GM21390 (cell line): ENCODE measurements at regions not wholly inside any gene's neighbourhood (a gene's known extent, or its start where the extent isn't known, plus 50 kb on each side); places are given as distances from the start of the nearest gene placed in this dataset.

Experiments
- ATAC-seq: cut with Tn5 transposase; IDR thresholded peaks from one replicate; pipeline ENCODE4 v1.9.1; 2021; ENCODE audit not compliant: unreplicated experiment

DNA sequence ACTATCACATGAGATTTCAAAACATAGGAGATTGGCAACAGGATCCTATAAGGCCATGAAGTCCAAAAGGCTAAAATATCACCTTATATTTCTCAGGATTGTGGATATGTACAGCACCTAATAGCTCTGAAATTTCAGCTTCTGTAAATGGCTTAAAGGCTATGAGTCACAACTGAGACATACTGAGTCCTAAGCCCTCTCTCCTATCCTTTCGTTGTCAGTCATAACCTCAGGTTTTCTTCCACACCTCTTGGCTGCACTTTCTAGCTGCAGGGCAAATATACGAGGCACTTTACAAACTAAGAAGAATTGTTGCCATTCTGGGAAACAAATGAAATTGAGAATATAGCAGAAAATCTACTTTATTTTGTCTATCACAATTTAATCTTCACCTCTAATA, 969.9 kb upstream of the EPHA7 start:
- no peak for ATAC-seq

DNA sequence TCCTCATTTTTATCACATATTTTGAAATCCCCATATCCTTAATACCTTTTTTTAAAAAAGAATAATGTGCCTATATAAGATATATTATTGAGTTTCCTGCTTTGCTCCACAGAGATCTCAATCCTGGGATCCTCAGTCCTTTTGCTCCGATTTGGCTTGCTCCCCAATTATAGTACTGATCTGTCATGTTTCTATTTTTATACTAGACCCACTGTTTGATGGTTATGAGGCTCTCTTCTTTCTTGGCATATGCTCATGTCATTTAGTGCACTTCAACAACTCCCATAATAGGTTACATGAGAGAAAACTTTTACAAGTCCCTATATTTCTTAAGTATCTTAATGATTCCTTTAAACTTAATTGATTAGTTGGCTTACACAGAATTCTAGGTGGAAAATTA, 958.5 kb upstream of the EPHA7 start:
- no peak for ATAC-seq

DNA sequence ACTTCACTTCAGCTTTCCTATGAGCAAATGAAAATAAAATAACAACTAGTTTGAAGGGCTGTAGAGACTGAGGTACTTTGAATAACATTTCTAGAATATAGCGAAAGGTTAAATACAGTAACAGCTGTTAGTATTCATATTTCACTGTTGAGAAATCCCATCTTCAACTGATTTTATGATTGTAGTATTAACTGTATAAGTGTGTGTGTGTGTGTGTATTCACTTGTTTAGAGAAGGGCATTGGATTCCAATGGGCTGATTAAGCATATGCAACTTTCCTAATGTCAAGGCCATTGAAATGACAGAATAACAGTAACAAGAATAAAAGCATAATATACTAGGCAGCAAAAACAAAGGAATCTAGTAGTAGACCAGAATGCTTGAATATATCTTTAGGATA, 957.5 kb upstream of the EPHA7 start:
- ATAC-seq, result no peak

DNA sequence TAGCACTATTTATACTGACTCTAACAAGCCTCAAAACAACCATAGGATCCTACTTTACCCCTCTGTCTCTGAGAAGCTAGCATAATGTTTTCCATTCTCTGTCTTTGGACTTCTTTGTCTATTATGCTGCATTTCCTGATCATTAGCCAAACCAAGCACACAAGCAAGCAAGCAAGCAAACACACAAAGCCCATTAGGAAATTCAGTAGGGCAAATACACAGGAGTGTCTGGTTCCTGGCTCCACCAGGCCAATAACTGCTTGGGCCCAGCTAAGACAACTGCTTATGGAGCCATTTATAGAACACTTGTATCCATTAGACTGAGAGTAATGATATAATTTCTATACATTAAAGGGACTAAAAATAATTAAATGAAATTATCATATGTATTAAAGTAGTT, 952.9 kb upstream of the EPHA7 start:
- ATAC-seq, result no peak

DNA sequence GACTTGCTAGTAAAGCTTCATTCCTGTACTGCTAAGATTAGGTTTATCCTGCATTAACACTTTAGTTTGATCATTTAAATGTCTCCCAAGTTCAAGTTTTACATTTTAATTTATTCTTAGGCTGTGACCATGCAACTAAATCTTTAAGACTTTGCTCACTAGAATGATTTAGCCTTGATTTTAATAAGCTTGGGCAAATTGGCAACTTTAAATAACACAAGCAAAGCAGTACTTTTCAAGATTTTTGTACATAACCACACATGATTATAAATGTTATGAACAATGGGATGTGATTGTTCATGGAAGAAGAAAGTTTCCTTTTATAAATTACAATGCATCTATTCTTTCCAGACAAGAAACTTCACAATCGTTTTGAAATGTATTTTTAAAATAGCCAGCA, 948.0 kb upstream of the EPHA7 start:
- no peak for ATAC-seq

DNA sequence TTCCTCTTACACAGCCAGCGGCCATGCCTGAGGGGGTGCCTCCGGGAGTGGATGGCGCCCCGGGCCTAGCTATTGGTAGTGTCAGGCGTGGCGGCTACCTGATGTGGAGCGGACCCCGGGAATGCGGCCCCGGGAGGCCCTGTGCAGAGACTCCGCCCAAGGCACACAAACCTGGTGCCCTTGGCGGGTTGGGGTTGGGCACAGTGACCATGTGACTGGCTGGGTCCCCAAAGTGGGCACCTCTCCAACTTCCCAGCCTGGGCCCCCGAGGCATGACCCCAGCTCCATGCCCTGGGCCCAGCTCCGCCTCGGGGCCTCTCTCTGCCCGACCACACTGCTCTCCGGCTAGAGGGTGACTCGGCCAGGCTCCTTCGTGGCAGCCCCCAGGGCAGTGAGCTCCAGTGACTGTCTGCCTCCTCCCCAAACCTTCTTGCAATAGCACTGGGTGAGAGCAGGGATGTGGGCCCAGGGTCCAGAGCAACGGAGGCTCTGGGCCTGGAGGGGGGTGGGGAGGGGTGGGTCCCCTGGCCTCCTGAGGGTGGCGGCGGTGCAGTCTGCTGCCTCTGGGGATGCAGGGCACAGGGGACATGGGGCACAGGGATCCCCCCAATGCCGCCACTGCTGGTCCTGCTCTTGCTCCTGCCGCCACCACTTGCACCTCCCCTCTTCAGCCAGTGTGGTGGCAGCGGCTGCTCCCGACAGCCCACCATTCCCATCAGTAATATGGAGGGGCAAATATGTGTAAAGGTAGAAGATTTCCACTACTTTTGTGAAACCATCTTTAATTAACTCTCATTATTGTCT, 942.9 kb upstream of the EPHA7 start:
- ATAC-seq, result no peak

DNA sequence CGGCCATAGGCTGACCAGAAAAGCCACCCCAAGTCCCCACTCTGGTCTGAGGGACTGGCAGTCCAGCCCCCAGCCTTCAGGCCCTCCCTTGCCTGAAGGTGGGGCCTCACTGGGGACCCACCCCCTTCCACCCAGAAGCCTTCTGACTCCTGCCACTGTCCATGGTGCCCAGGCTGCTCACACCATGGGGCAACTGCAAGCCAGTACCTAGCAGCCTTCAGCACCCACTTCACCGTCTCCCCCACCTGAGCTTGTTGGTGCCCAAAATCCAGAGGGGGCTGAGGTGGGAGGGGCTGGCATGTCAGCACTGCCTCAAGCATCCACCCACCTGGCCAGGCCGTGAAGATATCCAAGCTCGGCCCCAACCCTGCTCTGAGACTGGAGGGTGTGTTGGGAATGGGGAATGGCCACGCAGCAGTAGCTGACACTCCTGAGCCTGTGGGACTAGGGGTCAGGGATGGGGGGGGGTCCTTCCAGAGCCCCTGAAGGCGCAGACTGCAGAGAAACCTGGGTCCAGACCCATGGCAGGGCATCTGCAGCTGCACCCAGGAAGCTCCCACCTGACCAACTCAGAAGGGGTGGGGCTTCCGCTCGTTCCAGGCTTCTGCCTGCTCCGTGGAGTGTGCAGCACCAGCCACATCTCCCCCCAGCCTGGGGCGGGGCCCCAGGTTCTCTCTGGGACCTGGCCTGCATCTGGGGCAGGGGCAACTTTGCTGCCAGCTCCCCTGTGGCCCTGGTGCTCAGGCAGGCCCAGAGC, 942.1 kb upstream of the EPHA7 start:
- no peak for ATAC-seq

DNA sequence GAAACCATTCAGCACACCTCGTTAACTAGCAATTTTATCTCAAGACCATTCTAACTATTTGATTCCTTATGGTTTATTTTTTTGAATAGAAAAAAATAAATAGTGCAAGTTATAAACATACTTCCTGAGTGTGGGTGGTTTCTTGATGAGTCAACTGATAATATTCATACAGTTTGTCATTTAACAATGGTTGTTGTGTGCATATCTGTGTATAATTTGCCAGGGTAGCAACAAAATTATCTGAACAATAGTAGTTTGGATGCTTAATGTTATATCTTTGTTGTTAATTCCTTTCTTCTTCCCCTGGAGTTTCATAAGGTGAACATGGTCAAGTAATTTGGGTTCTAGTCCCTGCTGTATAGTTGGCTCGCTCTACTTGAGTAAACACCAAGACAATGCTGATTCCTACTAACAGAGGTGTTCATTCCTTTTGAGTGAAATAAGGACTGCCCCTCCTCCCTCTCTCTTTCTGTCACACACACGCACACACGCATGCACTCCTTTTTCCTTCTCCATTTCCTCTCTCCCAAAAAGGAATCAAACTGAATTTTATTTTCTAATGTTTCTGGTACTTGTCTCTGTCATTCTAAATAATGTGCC, 938.1 kb upstream of the EPHA7 start:
- ATAC-seq, result no peak

DNA sequence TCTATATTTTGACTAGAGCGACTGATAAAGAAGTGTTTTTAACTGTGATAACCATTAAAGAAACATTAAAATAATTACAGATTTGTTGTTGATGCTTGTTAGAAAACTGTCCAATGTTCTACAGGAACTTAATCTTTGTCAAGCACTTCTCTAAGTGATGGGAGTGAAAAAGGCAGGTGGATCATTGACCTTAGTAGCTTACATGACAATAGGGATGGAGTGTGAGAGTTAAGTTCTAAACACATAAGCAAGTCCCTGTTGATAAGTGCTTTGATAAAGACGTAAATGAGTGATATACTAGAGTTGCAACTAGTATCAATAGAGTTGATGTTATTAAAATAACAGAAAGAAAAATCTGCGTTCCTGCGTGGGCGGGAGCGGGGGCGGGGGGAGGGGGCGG, 931.5 kb upstream of the EPHA7 start:
- ATAC-seq, result no peak

DNA sequence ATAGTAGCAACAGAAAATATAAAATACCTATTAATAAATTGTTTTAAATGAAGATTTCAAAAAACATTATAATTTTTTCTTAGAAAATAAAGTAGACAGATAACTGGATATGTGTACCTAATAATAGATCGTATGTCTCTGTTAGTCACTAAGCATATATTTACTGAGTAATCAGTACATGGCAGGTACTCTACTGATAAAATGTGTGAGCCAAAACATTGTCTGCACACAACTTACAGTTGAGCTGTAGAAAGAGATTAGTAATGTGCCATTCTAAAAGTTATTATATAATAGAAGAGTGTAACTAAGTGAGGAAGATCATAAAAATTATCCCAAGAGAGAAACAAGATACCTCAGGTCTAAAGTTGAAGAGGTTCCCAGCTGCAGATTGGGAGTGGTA, 929.9 kb upstream of the EPHA7 start:
- no peak for ATAC-seq

DNA sequence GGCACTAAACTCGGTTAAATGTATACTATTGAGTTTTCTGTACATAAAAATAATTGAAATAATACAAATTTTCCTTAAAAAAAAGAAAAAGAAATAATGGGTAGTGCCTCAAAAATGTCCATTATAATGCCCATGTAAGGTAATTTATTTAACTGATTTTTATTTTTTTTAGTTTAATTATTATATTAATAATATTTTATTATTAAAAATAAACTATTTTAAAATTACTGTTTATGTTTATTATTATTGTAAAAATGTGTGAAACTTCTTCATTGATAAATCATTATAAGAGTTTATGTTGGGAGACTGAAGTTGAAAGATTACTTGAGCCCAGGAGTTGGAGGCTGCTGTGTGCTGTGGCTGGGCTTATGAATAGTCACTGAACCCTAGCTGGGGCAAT, 925.5 kb upstream of the EPHA7 start:
- ATAC-seq, result no peak

DNA sequence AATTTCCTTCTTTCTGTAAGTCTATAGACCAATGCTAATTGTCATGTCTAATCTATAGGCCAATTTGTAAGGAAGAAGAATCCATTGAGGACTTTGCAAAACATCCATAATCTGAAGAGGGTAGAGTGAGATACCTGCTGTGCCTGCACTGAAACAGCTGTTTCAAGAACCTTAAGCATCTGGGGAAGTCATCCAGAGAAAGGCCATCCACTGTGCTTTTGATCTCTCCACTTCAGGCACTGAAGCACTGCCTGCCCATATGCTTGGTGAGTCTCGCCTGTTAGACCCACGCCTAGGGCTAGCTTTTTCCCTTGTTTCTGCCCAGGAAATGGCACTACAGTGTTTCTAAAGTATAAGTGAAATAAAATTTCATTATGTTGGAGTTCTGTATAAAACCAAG, 921.8 kb upstream of the EPHA7 start:
- ATAC-seq, result no peak

DNA sequence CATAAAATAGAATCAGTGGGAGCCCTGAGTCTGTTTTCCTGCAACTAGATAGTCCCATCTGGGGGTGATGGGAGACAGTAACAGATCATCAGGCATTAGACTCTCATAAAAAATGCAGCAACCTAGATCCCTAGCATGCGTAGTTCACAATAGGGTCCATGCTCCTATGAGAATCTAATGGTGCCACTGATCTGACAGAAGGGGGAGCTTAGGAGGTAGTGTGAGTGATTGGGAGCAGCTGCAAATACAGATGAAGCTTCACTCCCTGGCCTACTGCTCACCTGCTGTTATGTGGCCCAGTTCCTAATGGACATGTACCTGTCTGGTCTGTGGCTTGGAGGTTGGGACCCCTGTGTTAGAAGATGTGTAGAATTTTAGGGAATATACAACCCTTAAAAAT, 904.5 kb upstream of the EPHA7 start:
- no peak for ATAC-seq

DNA sequence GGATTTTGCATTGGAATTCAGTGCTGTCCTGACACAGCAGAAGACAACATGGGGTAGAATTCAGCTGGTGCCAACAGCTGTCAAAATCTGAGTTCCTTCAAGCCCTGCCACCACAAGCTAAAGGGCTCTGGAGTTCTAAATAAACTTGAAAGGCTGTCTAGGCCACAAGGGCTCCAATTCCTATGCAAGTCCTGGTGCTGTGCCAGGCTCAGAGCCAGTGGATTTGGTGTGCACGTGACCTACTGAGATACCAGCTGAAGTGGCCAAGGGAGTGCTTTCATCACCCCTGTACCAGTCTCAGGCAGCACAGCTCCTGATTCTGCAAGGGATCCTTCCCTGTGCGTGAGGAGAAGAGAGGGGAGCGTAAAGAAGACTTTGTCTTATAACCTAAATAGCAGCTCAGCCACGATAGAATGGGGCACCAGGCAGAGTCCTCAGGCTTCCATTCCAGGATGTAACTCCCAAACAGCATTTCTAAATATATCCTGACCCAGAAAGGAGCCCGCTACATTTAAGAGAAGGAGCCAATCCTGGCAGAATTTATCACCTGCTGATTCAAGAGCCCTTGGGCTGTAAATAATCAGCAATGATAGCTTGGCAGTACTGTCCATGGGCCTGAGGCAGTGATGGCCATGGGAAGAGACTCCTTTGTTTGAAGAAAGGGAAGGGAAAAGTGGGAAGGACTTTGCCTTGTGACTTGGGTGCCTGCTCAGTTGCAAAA, 881.2 kb upstream of the EPHA7 start:
- no peak for ATAC-seq

DNA sequence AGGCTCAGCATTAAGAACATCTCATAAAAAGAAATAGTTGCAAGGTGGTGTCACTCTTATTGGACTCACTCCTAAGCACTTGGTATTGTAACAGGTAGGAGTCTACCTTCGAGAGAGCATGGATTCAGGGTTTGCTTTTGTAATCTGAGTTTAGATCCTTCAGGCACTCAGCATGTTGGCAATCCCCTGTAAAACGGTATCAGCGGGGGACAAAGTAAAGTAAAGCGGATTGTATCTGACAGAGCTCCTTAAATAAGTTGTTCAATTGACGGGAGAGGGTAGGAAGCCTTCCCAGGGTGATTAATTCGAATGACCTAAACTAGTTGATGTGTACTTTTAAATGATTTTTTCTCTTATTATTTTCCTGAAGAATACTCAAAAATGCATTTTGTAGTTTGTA, 869.8 kb upstream of the EPHA7 start:
- no peak for ATAC-seq

DNA sequence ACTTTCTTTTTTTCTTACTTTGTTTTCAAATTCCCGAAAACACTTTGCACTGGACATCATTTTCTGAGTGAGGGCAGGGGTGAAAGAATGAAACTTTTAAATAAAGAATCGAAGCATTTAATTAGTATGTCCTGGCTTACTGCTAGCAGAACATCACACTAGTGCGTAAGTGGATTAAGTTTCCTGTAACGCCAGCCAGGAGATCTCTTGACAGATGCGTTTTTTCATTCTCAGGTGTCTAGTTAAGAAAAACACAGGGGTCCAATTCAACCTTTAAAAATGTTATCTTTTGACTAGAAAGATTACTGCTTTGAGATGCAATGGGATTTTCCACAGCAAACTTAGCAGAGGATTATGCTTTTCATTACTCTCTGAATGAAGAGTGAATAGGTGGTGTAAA, 858.8 kb upstream of the EPHA7 start:
- ATAC-seq, result no peak

DNA sequence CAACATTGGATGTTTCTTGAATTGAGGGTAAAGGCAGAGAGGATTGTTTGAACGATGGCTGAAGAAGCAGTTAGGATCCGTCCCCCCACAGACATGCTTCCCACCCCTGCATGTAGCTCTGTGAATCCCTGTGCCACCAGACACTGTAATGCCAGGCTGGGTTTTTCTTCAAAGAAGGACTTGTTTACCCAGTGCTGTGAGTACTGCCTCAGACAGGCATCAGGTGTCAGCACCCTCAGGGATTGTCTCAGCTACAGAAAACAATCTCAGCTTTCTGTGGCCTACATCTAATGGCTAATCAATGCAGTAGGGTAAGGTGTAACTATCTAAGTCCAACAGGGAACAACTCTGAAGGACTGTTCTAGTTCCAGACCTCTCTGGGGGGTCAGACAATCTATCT, 853.0 kb upstream of the EPHA7 start:
- no peak for ATAC-seq

DNA sequence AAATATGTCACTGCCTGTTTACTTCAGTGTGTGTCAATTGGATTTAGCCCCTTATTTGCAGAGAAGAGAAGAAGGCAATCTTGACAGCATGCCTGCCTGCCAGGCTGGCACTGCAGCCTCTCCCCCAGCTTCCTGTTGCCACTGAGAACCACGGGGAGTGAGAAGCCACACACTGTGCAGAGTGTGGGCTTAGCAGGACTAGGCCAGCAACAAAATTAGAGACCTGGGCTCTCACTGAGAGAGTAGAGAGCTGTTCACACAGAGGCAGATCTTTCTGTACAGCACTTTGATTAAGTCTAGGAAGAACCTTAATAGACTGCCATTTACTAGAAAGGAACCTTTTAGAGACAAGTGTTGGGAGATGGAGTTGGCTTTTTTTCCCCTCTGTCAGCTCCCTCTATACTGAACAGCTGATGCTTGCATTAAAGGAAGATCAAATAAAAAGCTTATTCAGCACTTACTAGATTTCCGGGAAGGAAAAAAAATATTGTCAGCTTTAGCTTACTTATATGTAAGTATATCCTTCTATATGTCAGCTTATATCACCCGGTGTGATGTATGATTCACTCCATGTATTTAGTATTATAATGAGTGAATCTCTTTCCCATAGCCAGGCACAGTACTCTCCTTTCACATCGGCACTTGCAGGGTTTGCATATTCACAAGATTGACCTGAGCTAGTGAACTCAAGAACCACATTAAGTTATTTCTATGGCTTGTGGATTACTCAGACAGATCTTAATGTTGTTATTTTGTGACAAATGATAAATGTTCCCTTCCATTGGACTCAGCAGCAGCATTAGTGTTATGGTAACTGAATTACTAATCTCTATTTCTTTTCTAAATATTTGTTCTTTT, 851.0 kb upstream of the EPHA7 start:
- no peak for ATAC-seq

DNA sequence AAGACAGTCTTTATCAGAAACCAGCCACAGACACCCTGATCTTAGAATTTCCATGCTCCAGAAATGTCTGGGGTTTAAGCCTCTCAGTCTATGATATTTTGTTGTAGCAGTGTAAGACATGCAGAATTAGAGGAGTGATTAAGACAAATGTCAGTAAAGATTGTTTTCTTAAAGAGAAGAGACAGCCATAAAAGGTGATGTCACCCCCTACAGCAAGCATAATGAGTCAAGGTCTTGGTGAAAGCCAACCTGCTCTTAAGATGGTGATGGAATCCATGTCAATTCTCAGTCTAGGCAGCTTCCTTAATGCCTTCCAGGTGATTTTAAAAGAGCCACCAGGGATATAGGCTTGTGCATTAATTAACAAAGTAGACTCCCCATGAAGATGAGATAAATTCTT, 849.9 kb upstream of the EPHA7 start:
- no peak for ATAC-seq

DNA sequence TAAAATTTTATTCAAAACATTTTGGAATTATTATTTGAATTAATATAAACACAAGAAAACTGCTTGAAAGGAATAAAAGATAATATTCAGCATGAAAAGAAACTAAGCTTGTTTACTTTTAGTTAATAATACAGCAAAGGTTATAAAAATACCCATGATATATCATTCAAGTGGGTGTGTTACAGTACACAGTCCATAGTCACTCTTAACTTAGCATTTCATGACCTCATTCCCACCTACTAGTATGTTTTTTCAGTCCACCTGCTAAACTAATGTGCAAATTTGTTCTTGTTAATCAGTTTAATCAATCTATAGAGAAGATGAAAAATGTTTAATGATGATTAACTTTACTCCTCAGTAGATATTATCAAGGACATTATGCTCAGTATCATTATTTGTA, 841.4 kb upstream of the EPHA7 start:
- ATAC-seq, result no peak

DNA sequence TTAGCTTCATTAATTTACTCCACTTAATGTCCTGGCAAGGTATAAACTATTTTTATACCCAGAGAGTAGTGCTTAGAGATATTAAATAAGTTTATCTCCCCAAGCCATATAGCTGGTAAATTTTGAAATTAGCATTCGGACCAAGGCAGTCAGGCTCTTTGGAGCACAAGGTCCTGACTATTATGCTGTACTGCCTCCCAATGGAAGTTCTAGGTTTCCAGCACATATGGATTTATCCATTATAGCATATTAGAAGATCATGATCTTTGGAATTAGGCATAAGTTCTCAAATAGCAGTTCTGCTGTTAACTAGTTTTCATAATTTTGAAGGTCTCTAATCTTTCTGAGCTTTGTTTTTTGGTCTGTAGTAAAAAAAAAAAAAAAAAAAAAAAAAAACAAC, 835.3 kb upstream of the EPHA7 start:
- ATAC-seq, result no peak
